Omental fat pad (tissue), 3 donors: ENCODE measurements at regions not wholly inside any gene's neighbourhood (a gene's known extent, or its start where the extent isn't known, plus 50 kb on each side); places are given as distances from the start of the nearest gene placed in this dataset.

Source experiments
- ATAC-seq: fragments of 150-250 bp; one replicate; pipeline ENCODE4 v1.9.1; 2016; ENCODE audit warnings: mild to moderate bottlenecking, moderate library complexity; ENCODE audit not compliant: low FRiP score
- DNase-seq: peaks from one replicate; pipeline ENCODE4 v3.0.0-alpha.2; 2019; ENCODE audit warnings: low spot score
- CTCF ChIP-seq, 3 donors: fragments of 450-650 bp; IDR thresholded peaks; one replicate each; pipeline ENCODE4 v1.5.1; 2016 to 2017; ENCODE audit warnings: antibody characterized with exemption in 3 of 3, mild to moderate bottlenecking in 3 of 3, moderate library complexity in 2 of 3

GRCh38 chr4:60865273-60865672 lies 334.9 kb upstream of the ADGRL3 start:
- ATAC-seq: no peak

GRCh38 chr4:60868232-60868960 lies 331.7 kb upstream of the ADGRL3 start:
- ATAC-seq (no peak), DNase-seq (no peak)
- TF ChIP-seq CTCF (IDR thresholded peaks at IDR 0.05): no peak

More at GRCh38 chr4:60865273-60865672, 334.9 kb upstream of the ADGRL3 start:
- no peak for DNase-seq
- no peak for TF ChIP-seq CTCF (IDR thresholded peaks at IDR 0.05)

- ATAC-seq: no peak
- no peak for DNase-seq
- no peak for TF ChIP-seq CTCF (IDR thresholded peaks at IDR 0.05)
Measured at GRCh38 chr4:60879135-60879701, 320.9 kb upstream of the ADGRL3 start.

- no peak for DNase-seq
- ATAC-seq: no peak
- TF ChIP-seq CTCF (IDR thresholded peaks at IDR 0.05): no peak
Measured at GRCh38 chr4:60884587-60884986, 315.5 kb upstream of the ADGRL3 start.

GRCh38 chr4:60885011-60885410 lies 315.1 kb upstream of the ADGRL3 start:
- TF ChIP-seq CTCF (IDR thresholded peaks at IDR 0.05): no peak
- no peak for ATAC-seq
- DNase-seq: no peak

- no peak for ATAC-seq
Measured at GRCh38 chr4:60890743-60891142, 309.4 kb upstream of the ADGRL3 start.

More at GRCh38 chr4:60890743-60891142, 309.4 kb upstream of the ADGRL3 start:
- no peak for TF ChIP-seq CTCF (IDR thresholded peaks at IDR 0.05)
- no peak for DNase-seq
